Right lung (tissue), 2 donors: ENCODE measurements at regions not wholly inside any gene's neighbourhood (a gene's known extent, or its start where the extent isn't known, plus 50 kb on each side); places are given as distances from the start of the nearest gene placed in this dataset.
"Not testable (repeated sequence)": the region's sequence is repeated elsewhere in the genome, so short reads cannot be mapped to it uniquely, and the experiment has no call there.

Source experiments
- DNase-seq, 2 donors: peaks; one replicate each; pipeline ENCODE4 v3.0.0-alpha.2; 2013

DNA sequence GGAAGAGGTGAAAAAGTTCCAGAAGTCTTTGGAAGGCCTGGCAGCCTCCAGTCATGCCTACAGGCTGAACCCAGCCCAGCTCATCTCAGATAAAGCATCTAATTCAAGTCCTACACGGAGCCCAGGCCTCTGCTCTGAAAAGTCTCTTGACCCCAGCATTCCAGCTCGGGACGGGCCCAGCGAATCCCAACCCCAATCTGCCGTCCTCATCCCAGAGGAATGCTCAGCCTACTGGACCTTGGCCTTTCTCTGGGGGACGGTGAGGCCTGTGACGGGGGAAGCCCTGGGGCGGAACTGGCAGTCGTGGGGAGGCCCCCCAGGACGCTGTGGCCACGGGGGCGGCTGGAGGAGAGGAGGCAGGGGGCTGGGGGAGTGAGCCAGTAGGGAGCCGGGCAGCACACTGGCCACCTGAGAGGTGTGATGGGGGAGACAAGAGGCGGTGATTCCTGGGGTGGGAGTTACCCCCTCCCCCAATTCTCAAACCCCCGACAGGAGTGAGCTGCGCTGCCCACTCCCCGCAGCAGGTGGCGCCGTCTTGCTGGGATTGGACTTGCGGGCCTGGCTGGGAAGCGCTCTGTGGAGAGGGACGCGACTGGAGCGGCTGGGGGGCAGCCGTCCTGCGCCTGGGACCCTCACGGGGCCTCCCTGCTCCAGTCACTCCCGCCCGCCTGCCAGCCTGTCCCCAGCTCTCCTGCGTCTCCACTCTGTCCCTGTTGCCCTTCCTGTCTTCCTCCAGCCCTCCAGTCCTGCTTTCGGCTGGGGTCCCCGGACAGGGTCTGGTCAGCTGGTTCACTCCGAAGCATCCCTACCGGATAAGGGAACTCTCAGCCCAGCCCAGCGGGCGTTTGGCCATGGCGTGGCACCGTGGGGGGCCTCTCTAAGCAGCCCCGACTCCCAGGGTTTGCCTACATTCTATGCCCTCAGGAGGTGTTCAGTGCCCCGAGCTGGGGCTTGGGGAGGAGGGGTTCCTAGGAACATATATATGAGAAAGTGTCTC is 182.6 kb upstream of the HAAO start:
- DNase-seq, result peak; percentile 73 to 74

DNA sequence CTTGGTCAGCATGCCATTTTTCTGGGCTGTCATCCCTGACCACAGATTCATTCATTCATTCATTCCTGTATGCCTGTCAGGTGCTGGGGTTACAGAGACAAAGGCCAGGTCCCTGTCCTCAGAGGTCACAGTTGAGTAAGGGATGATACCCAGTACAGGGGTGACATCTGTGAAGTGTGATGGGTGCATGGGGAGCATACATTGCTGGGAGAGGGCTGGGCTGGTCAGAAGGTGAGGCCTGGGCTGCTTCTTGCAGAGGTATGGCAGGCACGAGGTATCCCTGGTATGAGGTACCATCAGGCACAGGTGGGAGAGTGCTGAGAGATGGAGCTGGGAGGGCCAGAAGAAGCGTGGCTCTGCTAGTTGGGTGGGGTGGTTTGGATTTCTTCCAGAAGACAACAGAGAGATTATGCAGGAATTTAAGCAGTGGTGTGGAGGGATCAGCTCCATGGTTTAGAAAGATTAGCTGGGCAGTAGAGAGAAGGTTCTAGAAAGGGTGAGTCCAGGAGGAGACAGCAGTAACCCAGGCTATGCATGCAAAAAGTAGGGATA is 181.9 kb upstream of the HAAO start:
- no peak for DNase-seq

DNA sequence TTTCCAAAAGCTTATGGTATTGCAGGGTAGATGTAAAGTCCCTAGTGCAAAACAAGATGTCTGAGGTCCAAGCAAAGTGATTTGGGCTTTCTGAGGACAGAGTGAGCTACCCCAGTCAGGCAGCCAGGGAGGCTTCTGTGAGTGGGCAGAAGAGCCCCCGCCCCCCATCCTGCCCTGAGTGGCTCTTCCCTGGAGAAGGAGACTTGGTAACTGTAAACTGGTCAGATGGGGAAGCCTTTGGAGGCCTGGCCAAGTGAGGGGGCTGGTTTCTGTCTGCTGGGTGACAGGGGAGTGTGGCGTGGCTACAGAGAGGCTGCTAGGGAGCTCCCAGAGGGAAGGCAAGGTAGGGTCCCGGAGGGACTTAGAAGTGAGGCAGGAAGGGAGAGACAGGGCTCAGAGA is 181.3 kb upstream of the HAAO start:
- no peak for DNase-seq

DNA sequence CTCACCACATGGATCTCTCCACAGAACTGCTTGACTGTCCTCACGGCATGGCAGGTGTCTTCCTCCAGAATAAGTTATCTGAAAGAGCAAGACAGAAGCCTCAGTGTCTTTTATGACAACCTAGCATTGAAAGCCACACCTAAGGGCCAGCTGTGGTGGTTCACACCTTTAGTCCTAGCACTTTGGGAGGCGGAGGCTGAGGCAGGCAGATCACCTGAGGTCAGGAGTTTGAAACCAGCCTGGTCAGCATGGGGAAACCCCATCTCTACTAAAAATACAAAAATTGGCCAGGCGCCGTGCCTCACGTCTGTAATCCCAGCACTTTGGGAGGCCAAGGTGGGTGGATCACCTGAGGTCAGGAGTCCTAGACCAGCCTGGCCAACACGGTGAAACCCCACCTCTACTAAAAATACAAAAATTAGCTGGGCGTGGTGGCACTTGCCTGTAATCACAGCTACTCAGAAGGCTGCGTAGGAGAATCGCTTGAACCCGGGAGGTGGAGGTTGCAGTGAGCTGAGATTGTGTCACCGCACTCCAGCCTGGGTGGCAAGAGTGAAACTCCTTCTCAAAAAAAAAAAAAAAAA is 180.6 kb upstream of the HAAO start:
- not testable (repeated sequence) for DNase-seq

DNA sequence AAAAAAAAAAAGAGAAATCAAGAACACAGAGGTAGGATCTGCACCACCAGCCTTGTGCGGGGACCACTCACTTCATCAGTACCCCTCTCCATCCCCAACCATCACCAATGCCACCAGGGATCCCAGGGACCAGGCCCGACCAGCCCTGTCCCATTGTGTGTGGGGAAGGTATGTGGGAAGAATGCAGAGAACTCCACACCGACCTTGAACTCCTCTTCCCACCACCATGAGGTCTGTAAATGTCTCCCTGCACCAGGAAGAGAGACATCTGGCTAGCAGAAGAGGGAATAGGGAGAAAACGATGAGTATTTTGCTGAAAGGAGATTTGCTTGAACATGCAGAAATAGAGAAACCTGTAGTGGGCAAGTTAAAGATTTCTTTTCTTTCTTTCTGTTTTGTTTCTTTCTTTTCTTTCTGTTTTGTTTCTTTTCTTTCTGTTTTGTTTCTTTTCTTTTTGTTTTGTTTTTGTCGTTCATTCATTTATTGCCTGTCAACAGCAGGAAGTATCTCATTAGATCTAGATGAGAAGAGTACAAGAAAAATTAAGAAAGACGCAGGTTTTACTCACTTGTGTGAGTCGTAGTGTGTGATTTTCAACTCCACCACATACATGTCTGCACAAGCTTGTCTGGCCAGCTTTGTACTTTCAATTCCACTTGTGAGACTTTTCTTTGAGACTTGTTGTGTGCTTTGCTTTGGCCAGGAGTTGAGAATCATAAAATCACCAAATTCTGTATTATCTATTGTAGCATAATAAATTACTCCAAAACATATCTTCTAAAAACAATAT is 179.8 kb upstream of the HAAO start:
- no peak for DNase-seq

DNA sequence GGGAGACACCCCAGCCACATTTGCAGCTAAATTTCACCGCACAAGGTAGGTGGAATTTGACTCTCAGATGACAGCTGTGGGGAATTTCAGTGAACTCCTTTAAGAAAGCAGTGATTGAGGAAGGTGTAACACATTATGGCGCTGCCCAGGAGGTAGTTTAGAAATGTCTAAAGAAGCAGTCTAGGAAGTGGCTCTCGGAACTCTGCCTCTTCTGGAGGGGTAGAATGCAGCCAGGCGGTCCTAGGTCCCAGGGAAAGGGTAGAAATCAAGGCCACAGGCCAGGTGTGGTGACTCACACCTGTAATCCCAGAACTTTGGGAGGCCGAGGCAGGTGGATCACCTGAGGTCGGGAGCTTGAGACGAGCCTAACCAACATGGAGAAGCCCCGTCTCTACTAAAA is 179.0 kb upstream of the HAAO start:
- no peak for DNase-seq

DNA sequence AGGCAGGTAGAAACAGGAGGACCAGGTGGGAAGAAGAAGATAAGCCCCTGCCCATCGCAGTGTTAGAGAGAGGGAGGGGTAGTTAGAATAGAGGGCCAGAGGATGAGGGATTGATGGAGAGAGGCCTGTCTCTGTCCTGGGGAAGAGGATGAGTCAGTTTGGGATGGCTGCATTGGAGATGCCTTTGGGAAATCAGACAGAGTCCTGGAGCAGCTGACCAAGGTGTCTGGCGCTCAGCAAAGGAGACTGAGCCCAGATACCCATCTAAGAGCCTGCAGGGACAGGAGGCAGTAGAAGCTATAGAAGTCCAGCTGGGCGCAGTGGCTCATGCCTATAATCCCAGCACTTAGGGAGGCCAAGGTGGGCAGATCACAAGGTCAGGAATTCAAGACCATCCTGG is 177.8 kb upstream of the HAAO start:
- DNase-seq, result no peak

DNA sequence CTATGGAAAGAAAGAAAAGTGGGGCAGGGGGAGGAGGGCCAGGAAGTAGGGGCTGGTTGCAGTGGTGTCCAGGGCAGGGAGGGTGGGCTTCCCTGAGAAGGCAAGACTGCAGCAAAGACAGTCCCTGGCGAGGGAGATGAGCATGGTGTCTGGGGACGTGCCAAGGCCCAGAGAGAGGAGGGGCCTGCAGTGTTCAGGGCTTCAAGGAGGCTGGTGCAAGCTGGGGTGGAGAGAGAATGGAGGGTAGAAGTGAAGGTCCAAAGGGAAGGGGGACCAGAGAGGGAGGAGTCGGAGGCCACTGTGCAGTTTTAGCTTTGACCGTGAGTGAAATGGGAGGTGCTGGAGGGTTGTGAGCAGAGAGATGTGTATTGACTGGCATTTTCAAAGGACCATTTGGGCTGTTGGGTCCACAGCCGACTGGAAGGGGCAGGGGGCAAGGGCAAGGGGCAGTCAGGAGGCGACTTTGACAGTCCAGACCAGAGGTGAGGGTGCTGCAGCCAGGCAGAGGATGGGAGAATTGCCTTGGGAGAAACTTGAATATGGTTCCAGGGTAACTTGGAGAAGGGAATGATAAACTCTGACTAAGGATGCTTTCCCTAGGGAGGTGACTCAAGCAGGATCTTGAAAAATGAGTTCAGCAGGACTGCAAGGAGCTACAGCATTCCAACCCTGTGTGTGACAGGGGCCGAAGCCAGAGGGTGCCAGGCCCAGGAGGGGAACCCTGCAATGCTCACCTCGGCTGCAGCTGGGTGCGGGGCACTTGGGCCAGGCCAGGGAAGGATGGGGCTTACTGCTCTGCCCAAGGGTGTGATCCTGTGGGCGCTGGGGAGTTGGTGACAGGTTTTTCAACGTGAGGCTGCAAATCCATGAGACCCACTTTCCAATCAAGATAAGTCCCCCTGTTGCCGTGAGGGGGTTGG is 177.1 kb upstream of the HAAO start:
- DNase-seq, result no peak

DNA sequence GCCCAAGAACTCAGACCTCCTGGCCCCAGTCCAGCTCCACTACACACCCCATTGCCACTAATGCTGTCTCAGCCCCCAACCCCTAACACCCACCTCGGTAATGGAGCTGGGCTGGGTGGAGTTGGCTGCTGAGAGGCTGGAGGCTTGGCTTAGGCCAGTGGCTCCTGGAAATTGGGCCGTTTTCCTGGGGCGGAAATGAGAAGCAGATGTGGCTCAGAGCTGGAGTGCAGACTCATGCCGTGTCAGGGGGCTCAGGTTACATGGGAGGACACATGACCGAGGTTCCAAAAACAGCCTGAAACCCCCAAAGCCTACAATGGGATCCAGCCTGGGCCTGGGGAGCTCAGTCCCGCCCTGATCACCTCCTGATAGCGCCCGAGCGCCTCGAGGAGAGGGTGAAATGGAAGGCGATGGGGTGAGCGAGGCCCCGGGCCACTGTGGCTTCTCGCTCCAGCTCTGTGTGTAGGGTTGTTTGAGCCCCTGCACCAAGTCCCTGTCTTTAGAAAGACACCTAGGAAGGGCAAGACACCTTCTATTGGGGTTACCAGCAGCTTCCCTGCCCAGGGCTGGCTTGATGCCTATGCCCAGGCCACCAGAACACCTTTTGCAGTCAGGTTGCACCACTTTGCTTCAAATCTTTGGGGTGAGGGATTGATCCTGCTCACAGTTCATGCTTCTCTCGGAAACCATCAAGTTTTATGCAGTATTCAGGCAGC is 175.7 kb upstream of the HAAO start:
- DNase-seq, result no peak

DNA sequence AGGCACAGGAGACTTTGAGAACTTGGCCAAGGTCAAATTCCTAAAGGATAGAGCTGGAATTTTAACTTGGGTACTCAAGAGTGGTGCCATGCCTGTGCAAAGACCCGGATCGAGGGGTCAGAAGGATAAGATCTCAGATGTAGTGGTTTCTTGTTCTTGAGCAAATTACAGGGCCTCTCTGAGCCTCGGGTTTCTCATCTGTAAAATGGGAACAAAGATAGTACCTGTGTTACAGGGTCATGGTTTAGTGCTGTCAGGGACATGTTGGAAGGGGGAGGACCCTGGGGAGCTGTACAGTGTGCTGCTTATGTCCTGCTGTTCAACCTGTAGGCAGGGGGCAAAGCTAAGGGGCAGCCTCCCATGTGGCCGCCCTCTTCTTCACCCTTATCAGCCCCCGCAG is 173.5 kb upstream of the HAAO start:
- no peak for DNase-seq

DNA sequence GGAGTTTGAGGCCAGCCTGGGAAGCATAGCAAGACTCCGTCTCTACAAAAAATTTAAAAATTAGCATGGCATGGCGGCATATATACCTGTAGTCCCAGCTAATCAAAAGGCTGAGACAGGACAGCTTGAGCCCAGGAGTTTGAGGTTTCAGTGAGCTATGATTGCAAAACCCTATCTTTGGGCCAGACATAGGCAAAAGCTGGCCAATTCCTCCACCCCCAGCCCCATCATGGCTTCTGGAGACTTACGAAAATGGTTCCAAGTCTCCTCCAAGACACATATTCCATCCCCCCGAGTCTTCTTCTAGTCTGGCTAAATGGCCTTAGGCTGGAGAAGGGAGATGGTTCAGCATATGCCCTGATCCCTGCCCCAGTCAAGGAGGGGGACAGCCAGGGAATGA is 172.8 kb upstream of the HAAO start:
- DNase-seq, result no peak

DNA sequence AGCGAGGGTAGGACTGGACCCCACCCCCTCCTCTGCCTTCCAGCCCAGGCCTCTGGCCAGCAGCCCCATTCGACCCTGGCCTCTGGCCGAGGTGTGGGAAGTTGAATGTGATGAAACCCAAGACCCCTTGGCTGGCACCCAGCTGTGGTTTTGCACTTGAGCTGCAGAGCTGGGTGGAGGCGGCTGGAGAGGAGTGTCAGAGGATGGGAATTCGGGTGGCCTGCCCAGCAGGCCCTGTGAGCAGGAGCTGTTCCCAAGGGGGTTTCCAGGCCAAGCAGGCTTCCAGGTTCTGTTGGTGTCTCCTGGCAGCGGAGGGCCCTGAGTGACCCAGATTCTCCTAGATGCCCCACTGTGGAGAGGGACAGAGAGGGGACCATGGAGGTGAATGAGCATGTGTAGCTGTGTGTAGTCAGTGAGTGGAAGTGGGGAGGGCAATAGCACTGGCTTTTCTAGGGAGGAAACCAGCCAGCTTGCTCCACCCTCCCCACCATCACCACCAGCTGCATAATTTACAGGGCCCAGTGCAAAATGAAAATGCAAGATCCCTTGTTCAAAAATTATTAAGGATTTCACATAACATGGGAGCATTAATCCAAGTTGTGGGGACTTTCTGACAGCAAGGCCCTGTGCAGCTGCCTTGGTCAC is 172.2 kb upstream of the HAAO start:
- peak in 1 of 2 donors; percentile 67 for DNase-seq

DNA sequence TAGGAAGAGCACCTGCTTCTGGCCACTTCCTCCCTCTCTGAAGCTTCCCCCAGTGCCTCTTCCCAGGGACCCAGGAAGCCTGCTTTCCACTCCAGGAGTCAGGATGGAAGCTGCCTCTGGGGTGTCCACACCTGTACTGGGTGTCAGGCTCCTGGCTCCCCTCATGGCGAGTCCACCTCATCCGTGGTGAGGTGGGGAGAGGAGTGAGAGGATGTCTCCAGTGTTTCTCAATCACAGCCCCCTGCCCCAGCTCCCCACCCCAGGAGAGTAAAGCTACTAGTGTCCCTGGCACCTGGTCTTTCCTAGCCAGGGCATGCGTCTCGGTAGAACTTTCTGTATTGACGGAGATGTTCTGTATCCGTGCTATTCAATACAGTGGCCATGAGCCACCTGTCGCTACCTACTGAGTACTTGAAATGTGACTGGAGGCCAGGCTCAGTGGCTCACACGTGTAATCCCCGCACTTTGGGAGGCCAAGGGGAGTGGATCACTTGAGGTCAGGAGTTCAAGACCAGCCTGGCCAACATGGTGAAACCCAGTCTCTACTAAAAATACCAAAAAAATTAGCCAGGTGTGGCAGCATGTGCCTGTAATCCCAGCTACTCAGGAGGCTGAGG is 171.2 kb upstream of the HAAO start:
- no peak for DNase-seq

DNA sequence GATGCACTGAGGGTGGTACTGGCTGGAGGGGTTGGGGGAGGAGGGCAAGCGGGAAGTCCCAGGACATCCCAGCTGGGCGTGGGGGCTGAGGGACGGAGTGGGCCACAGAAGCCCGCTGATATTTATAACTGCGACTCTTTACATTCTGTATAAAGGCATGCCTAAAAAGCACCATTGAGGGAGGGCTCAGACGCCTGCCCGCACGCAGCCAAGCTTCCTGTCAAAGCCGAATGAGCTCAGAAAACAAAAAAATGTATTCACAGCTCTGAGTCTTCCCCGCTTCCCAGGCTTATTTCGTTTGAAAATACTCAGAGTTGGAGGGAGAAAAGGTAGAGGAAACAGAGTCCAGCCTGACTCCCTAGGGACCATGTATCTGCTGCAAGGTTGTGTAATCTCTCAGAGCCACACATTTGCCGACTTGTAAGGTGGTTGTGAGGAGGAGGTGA is 170.1 kb upstream of the HAAO start:
- DNase-seq, result no peak

DNA sequence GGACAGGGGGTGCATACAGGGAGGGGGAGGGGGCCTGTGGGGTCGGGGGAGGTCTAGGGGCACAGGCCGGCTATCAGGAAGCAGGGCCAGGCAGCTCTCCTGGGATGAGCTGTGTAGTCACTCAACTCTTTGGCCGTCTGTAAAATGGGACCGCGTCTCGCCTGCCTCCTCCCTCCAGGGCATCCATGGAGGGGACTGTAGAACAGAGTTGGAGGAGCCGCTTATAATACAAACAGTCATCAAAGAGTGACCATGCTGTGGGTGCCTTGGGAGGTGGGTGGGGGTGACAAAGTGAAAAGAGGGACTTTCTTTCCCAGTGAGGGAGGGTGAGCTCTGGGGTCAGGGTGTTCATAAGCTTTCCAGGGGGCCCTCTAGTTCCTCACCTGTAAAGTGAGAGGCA is 169.6 kb upstream of the HAAO start:
- DNase-seq, result no peak

DNA sequence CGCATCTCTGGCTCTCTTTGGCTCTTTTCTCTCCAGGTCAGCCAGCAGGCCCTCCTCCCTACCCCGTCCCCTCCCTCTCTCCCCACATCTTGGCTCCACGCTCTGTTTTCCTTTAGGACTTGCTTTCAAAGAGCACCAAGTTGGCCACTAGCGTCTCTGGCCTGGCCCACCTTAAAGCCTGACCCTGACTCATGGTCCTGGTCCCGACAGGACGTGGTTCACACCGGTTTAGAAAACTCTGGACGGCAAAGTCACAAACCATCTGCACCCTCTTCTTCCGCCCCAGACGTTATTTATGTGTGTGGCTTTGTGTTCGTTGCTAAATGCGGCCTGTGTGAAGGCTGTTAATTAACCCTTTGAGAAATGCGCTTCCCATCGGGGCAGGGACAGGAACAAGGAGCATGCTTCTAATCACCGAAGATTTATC is 169.0 kb upstream of the HAAO start:
- peak in 1 of 2 donors; percentile 47 for DNase-seq

DNA sequence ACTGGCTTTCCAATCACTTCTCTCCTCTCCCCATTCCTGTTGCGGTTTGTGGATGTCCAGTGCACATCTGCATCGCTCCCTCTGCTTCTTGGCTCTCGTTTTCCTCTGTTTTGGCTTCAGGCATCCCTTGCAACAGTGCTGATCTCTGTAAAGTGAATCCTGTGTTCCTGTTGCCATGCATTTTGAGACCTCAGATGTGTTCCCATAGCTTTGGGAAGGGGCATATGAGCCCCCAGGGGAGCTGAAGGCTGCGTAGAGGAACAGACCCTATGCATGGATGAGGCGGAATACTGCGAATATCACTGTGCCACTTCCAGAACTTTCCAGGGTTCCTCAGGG is 168.4 kb upstream of the HAAO start:
- no peak for DNase-seq

DNA sequence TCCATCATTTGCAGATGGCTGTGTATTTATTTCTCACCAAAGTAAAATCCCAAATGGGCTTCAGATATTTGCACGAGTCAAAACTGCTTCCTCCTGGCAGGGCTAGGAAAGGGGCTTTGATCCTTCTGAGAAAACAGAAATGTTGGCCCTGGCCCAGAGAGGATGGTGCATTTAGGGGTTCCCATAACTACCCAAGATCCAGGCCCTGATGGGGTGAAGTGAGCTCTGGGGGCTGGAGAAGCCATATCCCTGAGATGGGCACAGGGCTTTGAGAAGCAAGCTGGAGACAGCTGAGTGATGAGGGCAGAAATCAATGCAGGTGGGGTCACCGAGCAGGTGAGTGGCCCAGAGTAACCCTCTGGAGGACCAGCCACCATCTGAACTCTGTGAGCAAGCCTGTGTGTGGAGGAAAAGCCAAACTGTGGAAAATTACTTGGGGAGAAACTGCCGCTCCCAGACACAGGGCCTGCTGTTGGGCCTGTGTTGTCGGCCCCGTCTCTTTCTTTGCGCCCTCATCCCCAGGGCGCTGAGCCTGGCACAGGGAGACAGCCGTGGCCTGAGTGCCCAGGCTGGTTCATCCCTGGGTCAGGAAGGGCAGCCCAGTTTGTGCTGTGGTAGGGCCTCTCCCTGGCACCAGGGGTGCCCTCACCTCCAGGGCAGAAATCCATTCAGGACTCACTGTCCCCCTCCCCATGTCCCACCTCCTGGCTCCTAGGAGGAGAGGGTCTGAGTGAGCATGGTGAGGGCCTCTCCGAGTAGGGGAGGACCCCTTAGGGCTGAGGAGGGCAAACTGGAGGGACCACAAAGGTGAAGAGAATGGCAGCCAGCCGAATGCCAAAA is 167.8 kb upstream of the HAAO start:
- DNase-seq, result no peak
